GM19438 (cell line): ENCODE measurements at regions not wholly inside any gene's neighbourhood (a gene's known extent, or its start where the extent isn't known, plus 50 kb on each side); places are given as distances from the start of the nearest gene placed in this dataset.
"Not testable (repeated sequence)": the region's sequence is repeated elsewhere in the genome, so short reads cannot be mapped to it uniquely, and the experiment has no call there.

Experiments
- ATAC-seq: cut with Tn5 transposase; IDR thresholded peaks from one replicate; pipeline ENCODE4 v1.9.1; 2021; ENCODE audit warnings: low read depth; ENCODE audit not compliant: unreplicated experiment

DNA sequence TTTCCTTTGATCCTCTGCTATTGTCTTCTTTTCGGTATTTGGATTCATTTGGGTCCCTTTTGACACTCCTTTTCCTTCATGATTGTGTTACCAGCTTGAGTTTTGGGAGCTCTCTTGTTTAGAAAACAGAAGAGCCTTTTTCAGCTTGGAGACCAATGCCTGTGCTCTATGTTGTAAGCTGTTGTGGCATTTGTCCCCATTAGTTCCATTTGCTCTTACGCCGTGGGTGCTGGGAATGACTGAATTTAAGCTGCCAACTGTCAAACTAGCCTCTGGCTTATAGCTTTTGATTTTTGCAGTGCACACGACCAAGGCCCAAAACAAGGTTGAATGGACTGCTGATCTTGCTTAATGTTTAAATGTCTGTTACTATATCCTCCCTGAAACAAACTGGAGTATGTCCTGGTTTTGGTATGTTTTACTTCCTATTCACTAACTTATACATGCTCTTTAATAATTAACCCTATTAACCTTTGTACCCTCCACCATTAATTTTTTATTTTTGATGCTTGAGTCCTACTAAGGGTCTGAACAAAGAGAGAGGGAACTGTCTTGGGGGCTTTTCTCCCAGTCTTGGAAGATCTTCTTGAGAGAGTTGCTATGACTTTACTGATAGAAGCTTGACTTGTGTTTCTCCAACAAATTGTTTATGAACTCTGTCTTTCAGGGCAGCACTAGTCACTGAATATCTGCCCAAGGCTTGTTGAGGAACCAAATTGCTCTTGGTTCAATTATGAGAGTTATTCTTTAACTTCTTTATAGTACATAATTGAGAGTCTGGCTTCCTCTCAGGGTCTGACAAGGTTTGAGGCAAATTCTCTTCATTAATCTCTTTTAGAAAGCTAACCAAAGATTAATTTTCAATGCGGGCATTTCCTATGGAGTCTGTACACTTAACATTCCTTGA is 100.3 kb upstream of the SIRPG start:
- no peak for ATAC-seq

DNA sequence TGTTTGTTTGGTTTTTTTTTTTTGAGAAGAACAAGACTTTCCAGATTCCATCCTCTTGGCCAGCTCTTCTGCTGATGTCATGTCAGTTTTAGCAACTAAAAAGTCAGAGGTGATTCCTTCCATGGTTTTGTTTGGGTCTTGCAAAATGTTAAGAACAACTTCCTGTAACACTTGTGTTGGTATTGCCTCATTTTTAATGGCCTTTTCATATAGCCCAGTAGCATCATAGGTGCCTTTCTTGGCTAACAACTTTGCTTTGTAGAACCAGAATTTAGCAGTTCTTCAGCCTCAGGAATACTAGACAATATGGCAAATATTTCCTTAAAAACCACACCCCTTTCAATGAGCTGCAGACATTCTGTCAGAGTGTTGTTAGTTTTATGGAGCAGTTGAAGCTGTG is 99.5 kb upstream of the SIRPG start:
- no peak for ATAC-seq

DNA sequence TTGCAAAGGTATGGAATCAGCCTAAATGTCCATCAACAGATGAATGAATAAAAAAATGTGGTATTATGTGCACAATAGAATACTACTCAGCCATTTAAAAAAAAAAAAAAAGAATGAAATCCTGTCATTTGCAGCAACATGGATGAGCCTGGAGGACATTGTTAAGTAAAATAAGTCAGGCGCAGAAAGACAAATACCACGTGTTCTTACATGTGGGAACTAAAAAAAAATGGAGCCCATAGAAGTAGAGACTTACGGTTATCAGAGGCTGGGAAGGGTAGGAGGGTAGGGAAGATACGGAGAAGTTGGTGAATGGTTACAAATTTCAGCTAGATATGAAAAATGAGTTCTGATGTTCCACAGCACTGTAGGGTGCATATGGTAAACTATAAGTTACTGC is 97.2 kb upstream of the SIRPG start:
- no peak for ATAC-seq

DNA sequence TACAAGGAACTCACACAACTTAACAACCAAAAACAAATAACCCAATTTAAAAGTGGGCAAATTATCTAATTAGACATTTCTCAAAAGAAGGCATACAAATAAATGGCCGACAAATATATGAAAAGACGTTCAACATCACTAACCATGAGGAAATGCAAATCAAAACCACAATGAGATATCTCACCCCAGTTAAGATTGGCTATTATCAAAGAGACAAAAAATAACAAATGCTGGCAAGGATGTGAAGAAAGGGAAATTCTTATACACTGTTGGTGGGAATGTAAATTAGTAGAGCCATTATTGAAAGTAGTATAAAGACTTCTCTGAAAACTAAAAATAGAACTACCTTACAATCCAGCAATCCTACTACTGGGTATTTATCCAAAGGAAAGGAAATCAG is 96.7 kb upstream of the SIRPG start:
- no peak for ATAC-seq

DNA sequence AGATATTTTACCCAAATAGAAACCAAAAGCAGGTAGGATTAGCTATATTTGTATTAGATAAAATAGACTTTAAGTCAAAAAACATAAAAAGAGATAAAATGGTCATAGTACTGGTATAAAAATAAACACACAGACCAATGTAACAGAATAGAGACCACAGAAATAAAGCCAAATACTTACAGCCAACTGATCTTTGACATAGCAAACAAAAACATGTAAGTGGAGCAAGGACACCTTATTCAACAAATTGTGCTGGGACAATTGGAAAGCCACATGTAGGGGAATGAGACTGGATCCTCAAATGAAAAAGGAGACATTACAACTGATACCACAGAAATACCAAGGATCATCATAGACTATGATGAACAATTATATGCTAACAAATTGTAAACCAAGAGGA is 94.5 kb upstream of the SIRPG start:
- no peak for ATAC-seq

DNA sequence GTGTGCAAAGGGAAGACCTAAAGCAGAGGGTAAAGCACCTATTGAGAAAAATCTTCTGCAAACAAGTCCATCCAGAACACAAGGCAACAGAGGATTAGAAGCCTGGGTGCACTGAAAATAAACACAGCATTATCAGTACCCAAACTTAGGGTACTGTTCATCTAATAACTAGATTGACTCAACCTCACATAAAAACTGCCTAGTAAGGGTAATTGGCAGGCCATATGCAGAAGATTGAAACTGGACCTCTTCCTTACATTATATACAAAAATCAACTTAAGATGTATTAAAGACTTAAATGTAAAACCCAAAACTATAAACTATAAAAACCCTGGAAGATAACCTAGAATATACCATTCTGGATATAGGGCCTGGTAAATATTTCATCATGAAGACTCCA is 91.2 kb upstream of the SIRPG start:
- ATAC-seq: no peak

DNA sequence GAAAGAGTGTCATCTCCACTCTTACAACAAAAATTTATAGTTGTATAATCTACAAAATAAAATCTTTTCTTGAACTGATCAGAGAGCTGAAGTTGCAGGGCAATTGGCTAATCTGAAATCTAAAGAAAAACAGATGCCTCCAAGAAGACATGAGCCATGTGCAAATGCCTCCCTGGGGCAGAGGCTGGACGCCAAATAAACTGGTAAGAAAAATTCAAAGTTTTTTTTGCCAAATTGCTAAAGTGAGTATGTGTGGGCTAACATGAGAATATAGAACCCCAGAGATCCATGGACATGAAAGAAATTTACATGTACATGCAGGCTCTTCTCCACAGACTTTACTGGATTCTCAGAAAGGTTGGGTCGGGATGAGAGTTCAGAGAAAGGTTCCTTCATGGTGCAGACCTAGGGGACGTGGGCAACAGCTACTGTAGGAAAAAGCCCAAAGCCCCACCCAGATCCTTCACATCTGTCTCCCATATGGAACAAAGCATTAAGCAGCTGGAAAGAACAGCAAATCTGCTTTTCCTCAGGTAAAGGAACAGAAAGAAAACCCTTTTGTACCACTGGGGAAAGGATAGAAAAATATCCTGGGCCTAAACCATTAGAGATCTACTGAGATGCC is 90.5 kb upstream of the SIRPG start:
- ATAC-seq: no peak

DNA sequence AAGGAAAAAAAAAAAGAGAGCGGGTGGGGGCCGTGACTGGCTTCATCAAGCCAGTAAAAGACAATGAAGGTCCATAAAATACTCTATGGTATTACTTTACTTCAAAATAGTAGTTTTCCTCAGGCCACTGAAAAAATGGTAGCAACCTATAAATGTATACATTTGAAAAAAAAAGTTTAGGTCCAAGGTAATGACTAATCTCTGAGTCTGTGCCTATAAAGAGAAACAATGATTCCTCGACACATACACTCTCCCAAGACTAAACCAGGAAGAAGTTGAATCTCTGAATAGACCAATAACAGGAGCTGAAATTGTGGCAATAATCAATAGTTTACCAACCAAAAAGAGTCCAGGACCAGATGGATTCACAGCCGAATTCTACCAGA is 84.5 kb upstream of the SIRPG start:
- not testable (repeated sequence) for ATAC-seq

DNA sequence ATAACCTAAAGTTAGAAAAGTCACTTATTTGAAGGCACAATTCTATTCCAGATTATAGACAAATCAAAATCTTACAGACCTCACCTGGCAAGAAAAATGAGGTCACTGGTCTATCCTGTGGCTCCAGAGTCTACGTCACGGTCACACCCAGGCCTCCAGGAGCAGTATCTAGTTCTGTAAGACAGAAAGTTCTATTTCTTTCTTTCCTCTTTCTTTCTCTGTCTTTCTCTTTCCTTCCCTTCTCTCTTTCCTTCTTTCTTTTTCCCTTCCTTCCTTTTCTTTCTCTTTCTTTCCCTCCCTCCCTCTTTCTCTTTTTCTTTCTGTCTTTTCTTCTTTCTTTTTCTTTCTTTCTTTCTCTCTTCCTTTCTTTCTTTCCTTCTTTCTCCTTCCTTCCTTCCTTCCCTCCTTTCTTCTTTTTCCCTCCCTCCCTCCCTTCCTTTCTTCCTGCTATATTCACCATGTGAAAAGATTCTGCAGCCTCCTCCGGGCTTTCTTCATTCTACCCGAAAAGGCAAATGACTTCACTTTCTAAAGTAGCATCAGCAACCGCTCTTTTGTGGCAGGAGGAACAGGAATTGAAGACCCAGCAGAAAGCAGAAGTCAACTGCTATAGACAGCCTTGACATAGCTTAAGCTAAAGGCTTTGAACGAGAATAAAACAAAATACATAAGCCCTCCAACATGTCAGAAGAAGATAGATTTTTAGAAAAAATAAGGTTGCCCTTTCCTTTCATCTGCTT is 83.9 kb upstream of the SIRPG start:
- no peak for ATAC-seq

DNA sequence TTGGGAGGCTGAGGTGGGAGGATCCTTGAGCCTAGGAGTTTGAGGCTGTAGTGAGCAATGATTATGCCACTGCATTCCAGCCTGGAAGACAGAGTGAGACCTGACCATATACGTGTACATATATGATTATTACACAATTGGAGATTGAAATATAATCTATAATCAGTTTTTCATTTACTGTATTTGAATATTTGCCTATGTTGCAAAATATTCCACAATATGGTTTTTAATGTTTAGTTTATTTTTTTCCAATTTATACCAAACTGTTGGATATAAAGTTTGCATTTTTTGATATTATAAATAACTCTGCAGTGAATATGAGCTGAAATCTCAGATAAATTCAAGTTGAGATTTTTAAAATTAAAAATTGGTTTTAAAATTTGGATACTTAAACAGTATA is 79.6 kb upstream of the SIRPG start:
- no peak for ATAC-seq

DNA sequence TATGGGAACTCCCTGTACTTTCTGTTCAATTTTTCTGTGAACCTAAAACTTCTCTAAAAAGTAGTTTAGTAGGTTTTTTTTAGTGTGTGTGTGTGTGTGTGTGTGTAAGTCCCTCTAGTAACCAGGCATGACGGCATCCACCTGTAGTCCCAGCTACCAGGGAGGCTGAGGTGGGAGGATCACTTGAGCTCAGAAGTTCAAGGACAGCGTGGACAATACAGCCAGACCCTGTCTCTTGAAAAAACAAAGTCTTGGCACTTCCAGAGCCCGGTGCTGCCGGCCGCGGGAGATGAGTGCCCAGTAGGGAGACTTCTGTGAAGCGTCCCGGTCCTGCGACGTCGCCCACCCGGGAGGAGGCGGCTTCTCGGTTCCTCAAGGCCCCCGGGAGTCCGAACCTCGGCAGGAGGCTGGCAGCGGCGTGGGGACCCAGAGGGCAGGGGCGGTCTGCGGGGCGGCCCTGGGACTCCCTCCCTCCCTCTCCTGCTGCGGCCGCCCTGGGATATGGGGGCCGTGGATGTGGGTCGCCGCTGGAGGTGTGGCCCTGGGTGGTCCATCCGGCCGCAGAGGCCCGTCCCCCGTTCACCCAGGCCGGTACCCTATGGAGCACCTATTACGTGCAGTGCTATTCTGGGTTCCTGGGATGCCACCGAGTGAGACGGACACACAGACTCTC is 78.0 kb upstream of the SIRPG start:
- ATAC-seq: no peak

DNA sequence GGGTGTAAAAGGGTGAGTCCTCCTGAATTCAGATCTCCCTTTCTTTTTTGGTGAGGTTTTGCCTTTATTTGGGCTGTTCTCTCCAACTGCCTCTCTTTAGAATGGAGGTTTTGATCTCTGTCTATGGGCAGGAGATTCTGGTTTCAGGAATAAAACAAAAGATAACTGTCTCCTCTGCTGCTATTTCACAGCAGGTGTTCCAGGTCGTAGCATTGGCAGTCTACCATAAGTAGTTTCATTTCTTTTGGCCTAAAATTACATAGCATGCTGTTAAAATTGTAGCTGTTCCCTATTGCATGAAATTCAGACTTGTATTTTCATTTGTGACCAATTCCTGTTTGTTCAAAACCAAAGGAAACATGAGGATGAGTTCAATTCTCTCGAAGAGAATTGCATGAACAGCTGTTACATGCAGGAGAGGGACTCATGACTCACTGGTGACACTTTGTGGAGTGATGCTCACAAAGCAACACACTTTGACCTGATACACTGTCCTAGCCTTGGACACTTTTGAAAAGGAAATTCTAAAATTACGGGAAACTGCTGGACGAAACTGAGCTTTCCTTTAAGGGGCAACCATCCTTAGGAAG is 76.8 kb upstream of the SIRPG start:
- ATAC-seq: no peak

DNA sequence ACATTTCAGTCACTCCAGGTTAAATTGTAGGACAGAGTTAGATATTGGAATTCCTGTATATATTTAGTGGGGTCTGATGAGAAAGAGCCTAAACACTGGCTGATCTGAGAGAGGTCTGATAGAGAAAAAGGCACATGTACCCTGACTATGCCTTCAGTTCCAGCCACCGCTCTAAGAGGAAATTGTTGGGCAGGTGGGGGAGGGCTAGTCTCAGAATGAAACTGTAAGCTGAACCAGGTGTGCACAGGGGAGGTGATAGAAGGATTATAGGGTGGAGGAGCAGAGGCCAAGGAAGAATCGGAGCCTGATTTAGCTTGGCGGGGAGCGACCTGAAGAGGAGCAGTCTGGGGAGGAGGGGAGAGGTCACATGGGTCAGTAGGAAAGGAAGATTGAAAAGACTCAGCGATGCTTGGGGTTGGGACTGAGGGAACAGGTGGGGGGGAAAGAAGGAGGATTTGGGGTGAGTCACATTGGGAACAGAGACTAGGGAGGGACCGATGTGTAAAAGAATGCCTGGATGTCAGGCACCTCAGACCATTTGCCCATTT is 74.3 kb upstream of the SIRPG start:
- not testable (repeated sequence) for ATAC-seq

DNA sequence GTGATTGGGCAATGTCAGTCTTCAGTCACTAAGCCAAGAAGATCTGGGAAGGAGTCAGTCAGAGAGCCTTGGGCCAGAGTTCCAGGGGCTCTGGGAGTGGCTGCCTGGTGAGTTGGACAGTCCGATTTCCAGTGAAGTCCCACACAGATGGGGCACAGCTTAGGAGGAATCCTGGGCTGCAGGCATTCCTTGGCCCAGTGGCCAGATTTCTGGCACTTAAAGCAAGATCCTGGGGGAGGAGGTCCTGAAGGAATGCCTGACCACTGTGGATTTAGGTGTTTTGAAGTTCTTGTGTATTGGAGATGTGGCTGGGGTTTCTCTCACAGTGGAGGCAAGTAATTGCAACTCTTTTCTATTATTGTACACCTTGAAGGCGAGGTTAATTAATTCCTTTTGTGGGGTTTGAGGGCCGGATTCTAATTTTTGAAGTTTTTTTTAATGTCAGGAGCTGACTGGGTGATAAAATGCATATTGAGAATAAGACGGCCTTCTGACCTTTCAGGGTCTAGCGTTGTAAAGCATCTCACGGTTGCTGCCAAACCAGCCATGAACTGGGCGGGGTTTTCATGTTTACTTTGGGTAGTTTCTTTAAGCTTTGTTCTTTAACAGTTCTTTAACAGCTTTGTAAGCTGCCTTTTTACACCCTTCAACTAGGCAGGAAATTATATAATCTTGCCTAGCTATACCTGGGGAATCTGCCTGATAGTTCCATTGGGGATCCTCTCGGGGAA is 73.6 kb upstream of the SIRPG start:
- not testable (repeated sequence) for ATAC-seq

DNA sequence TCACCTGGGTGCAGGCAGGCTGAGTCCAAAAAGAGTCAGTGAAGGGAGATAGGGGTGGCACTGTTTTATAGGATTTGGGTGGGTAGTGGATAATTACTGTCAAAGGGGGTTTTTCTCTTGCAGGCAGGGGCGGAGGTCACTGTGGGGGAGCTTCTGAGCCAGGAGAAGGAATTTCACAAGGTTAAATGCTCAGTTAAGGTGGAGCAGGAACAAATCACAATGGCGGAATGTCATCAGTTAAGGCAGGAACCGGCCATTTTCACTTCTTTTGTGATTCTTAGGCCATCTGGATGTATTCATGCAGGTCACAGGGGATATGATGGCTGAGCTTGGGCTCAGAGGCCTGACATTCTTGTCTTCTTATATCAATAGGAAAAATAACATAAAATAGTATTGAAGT is 69.7 kb upstream of the SIRPG start:
- ATAC-seq: not testable (repeated sequence)

DNA sequence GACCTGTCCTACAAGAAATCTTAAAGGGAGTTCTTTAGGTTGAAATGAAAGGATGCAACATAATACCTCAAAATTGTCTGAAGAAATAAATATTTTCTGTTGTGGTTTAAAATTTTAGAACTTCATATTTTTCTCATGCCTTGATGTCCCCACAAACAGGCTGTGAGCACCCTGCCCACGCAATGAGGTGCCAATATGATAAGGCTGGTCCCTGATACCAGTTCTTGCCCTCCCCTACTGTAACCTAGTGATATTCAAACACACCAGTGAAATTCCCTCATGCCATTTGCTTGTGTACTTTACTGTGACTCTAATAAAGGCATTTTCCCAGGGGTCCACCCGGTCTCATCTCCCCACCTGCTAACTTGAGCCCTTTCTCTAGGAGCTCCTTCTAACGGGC is 67.3 kb upstream of the SIRPG start:
- no peak for ATAC-seq

DNA sequence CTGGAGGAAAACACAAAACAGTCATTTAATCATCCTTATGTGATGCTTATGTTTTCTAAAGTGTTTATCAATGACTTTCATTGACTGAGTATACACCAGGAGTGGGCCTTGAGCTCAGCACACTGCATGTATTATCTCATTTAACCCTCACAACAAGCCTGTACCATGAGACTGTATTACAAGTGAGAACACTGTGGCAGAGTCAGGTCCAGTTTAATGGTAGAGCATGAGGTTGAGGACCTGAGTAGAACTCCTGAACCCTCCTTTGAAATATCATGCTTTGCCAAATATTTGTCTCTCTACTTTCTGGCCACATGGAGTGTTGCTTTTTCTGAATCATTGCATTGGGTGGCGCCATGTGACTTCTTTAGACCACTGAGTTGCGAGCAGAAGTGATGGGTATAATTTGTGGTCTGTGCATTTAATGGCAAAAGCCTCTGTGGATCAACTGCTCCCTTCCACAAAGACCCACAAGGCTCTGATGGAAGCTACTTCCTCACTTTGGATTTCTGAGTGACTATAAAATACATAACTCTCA is 65.0 kb upstream of the SIRPG start:
- no peak for ATAC-seq

DNA sequence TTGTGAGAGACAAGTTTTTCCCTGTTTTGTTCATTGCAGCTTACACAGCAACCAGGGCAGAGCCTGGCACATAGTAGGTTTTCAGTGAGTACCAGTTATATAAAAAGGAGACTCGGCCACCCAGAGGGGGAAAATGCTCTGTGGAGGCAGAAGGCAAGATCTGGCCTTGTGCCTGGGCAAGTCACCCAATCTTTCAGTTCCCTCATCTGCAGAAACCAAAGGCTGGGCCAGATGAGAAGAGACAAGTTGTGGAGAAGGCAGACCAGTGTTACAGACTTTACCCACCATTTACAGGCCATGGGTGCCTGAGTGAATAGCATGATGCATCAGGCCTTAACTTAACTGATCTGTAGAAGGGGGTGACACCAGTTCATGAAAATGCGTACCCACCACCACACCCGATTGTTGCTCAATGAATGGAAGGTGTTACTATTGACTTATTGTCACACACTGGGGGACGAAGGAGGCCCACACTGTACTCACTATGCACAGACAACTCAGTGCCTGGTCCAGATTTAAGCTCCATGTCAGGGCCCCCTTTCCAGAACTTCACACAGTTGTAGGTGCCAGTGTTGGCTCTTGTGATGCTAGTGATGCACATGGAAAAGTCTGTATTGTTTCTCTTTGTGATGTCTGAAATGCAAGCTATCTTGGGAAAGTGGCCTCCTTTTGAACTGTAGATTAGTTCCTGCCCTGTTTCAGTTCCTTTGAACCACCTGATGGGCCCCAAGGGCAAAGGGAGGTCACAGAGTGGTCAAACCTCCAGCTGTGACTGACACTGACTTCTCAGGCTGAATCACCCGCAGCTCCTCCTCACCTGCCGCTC is 64.3 kb upstream of the SIRPG start:
- no peak for ATAC-seq
